Neuronal stem cell (in vitro differentiated cells): ENCODE measurements at regions not wholly inside any gene's neighbourhood (a gene's known extent, or its start where the extent isn't known, plus 50 kb on each side); places are given as distances from the start of the nearest gene placed in this dataset.

Experiments
- DNase-seq: peaks from one replicate; pipeline ENCODE4 v3.0.0-alpha.2; 2013; ENCODE audit warnings: low spot score
- H2AFZ ChIP-seq: one replicate; pipeline ENCODE4 v1.6.1; 2013; ENCODE audit warnings: mild to moderate bottlenecking, low read length, inconsistent platforms
- H2AK5ac ChIP-seq: 2 replicates; pipeline ENCODE4 v1.6.1; 2013; ENCODE audit warnings: low read depth, mild to moderate bottlenecking, inconsistent platforms, low read length, moderate library complexity, mixed read lengths
- H2BK120ac ChIP-seq: 2 replicates; pipeline ENCODE4 v1.6.1; 2013; ENCODE audit warnings: low read depth, mild to moderate bottlenecking, inconsistent platforms, low read length, moderate library complexity, mixed read lengths
- H2BK12ac ChIP-seq: one replicate; pipeline ENCODE4 v1.6.1; 2013; ENCODE audit warnings: low read length, inconsistent platforms
- H2BK15ac ChIP-seq: 2 replicates; pipeline ENCODE4 v1.6.1; 2013; ENCODE audit warnings: mild to moderate bottlenecking, low read length, inconsistent platforms, mixed read lengths
- H2BK5ac ChIP-seq: one replicate; pipeline ENCODE4 v1.6.1; 2013; ENCODE audit warnings: inconsistent platforms, mild to moderate bottlenecking, low read length, moderate library complexity
- H3K14ac ChIP-seq: one replicate; pipeline ENCODE4 v1.6.1; 2013; ENCODE audit warnings: low read length, inconsistent platforms
- H3K18ac ChIP-seq: 2 replicates; pipeline ENCODE4 v1.6.1; 2013; ENCODE audit warnings: low read length, inconsistent platforms
- H3K23ac ChIP-seq: 2 replicates; pipeline ENCODE4 v1.6.1; 2013; ENCODE audit warnings: low read depth, mild to moderate bottlenecking, mixed read lengths, low read length, inconsistent platforms; ENCODE audit not compliant: poor library complexity
- H3K27ac ChIP-seq: replicated peaks from 3 replicates; pipeline ENCODE4 v1.5.1; 2013; ENCODE audit warnings: low read length, inconsistent platforms
- H3K27me3 ChIP-seq, 3 experiments: 2 replicates each; pipeline ENCODE4 v1.6.1; 2013; ENCODE audit warnings: low read length in 3 of 3, mild to moderate bottlenecking in 2 of 3, inconsistent platforms in 1 of 3, low read depth in 1 of 3, mixed read lengths in 1 of 3, moderate library complexity in 1 of 3; ENCODE audit not compliant: control insufficient read depth in 3 of 3, insufficient read depth in 3 of 3
- H3K36me3 ChIP-seq, 2 donors: replicated peaks in 1 of 2; 2 replicates each; pipeline ENCODE4 v1.6.1; 2013; ENCODE audit warnings: low read length in 2 of 2; ENCODE audit not compliant: control insufficient read depth in 2 of 2, insufficient read depth in 2 of 2
- H3K4ac ChIP-seq: 2 replicates; pipeline ENCODE4 v1.6.1; 2013; ENCODE audit warnings: inconsistent platforms, mild to moderate bottlenecking, low read length, moderate library complexity
- H3K4me1 ChIP-seq, 2 donors: 1 replicate in 1 of 2; 2 replicates in 1 of 2; pipeline ENCODE4 v1.6.1; 2013; ENCODE audit warnings: low read length in 2 of 2, low read depth in 1 of 2; ENCODE audit not compliant: control insufficient read depth in 2 of 2, insufficient read depth in 1 of 2
- H3K4me2 ChIP-seq: one replicate; pipeline ENCODE4 v1.6.1; 2013; ENCODE audit warnings: mild to moderate bottlenecking, low read length, inconsistent platforms; ENCODE audit not compliant: insufficient read depth, poor library complexity, severe bottlenecking
- H3K4me3 ChIP-seq, 2 donors: 2 replicates each; pipeline ENCODE4 v1.5.1; 2013; ENCODE audit warnings: low read length in 2 of 2, mild to moderate bottlenecking in 2 of 2, inconsistent platforms in 1 of 2, moderate library complexity in 1 of 2
- H3K79me1 ChIP-seq: one replicate; pipeline ENCODE4 v1.6.1; 2013; ENCODE audit warnings: low read depth, mild to moderate bottlenecking, inconsistent platforms, low read length, moderate library complexity
- H3K9ac ChIP-seq: one replicate; pipeline ENCODE4 v1.6.1; 2013; ENCODE audit warnings: mild to moderate bottlenecking, low read depth, low read length, inconsistent platforms; ENCODE audit not compliant: poor library complexity
- H3K9me3 ChIP-seq, 2 donors: replicated peaks in 1 of 2; 2 replicates each; pipeline versions ENCODE3 to v1.6.1; 2013; ENCODE audit warnings: low read length in 2 of 2, mild to moderate bottlenecking in 2 of 2, inconsistent platforms in 1 of 2, low read depth in 1 of 2, mixed read lengths in 1 of 2, moderate library complexity in 1 of 2; ENCODE audit not compliant: control insufficient read depth in 2 of 2, insufficient read depth in 1 of 2
- H4K8ac ChIP-seq: one replicate; pipeline ENCODE4 v1.6.1; 2013; ENCODE audit warnings: low read depth, mild to moderate bottlenecking, inconsistent platforms, low read length, moderate library complexity
- H4K91ac ChIP-seq: one replicate; pipeline ENCODE4 v1.6.1; 2013; ENCODE audit warnings: low read length, low read depth, mild to moderate bottlenecking, inconsistent platforms; ENCODE audit not compliant: poor library complexity
- WGBS, 2 donors: extraction: QIAGEN DNeasy Blood & Tissue Kit; methylation state at CpG; one replicate each; pipeline ENCODE4 v1.1.7; 2013; ENCODE audit warnings: missing lambda C conversion rate in 2 of 2, mixed read lengths in 1 of 2; ENCODE audit not compliant: insufficient read length in 2 of 2, insufficient replicate concordance in 1 of 2; ENCODE audit errors: extremely low coverage in 2 of 2; 5-methylcytosine and 5-hydroxymethylcytosine counted together

GRCh38 chr4:106796876-106797275 lies 239.2 kb downstream of the DKK2 start:
- no peaks in the 10 kb centered on the region for H3K36me3 ChIP-seq
- H3K18ac ChIP-seq = no peak overlapping the region
- no peaks in the 10 kb centered on the region for H3K9me3 ChIP-seq
- no peak overlapping the region for H3K4me3 ChIP-seq
- no peak overlapping the region for H2AK5ac ChIP-seq
- H3K4me1 ChIP-seq = no peaks in the 10 kb centered on the region
- H3K4ac ChIP-seq = no peak overlapping the region
- no peak overlapping the region for H4K8ac ChIP-seq
- H3K27me3 ChIP-seq = no peaks in the 10 kb centered on the region
- H2AFZ ChIP-seq = no peak overlapping the region
- H3K79me1 ChIP-seq = no peaks in the 10 kb centered on the region
- no peak for DNase-seq
- H2BK120ac ChIP-seq = no peak overlapping the region
- H3K23ac ChIP-seq = no peak overlapping the region
- no peak overlapping the region for H2BK15ac ChIP-seq
- H3K27ac ChIP-seq = no peak overlapping the region
- H4K91ac ChIP-seq = no peak overlapping the region
- H3K4me2 ChIP-seq = no peak overlapping the region
- no peak overlapping the region for H2BK12ac ChIP-seq
- H2BK5ac ChIP-seq = no peak overlapping the region
- H3K14ac ChIP-seq = no peak overlapping the region
- no peak overlapping the region for H3K9ac ChIP-seq

- Histone ChIP-seq H3K4ac (no peak overlapping the region), H4K8ac (no peak overlapping the region), H2AK5ac (no peak overlapping the region), H3K18ac (no peak overlapping the region), H3K79me1 (no peaks in the 10 kb centered on the region), H2BK12ac (no peak overlapping the region), H3K27me3 (no peaks in the 10 kb centered on the region), H3K27ac (no peak overlapping the region), H3K36me3 (no peaks in the 10 kb centered on the region), H2BK5ac (no peak overlapping the region), H4K91ac (no peak overlapping the region), H3K9ac (no peak overlapping the region), H2BK120ac (no peak overlapping the region), H3K23ac (no peak overlapping the region), H3K4me1 (no peaks in the 10 kb centered on the region), H3K4me3 (no peak overlapping the region), H3K9me3 (no peaks in the 10 kb centered on the region), H2AFZ (no peak overlapping the region), H3K14ac (no peak overlapping the region), H3K4me2 (no peak overlapping the region), H2BK15ac (no peak overlapping the region)
- WGBS, 2 donors = no CpG with 5 or more reads among the region's 1 CpG
- DNase-seq = no peak
Measured at GRCh38 chr4:106795326-106795725, 240.8 kb downstream of the DKK2 start.

- no peak for DNase-seq
Measured at GRCh38 chr4:106793933-106794332, 242.2 kb downstream of the DKK2 start.

GRCh38 chr4:106775636-106776035 lies 260.5 kb downstream of the DKK2 start:
- H2AFZ ChIP-seq = no peak overlapping the region
- H2AK5ac ChIP-seq = no peak overlapping the region
- no peak overlapping the region for H3K14ac ChIP-seq
- H3K9me3 ChIP-seq = no peaks in the 10 kb centered on the region
- H3K4me1 ChIP-seq = no peaks in the 10 kb centered on the region
- WGBS, 2 donors = no CpG with 5 or more reads among the region's 1 CpG
- no peaks in the 10 kb centered on the region for H3K79me1 ChIP-seq
- no peak overlapping the region for H3K9ac ChIP-seq
- no peak overlapping the region for H2BK120ac ChIP-seq
- no peak overlapping the region for H2BK12ac ChIP-seq
- no peak overlapping the region for H3K23ac ChIP-seq
- H2BK15ac ChIP-seq = no peak overlapping the region
- no peak overlapping the region for H3K4ac ChIP-seq
- no peak overlapping the region for H4K8ac ChIP-seq
- H3K4me2 ChIP-seq = no peak overlapping the region
- no peak overlapping the region for H2BK5ac ChIP-seq
- no peak overlapping the region for H4K91ac ChIP-seq
- DNase-seq = no peak
- no peaks in the 10 kb centered on the region for H3K36me3 ChIP-seq
- H3K27ac ChIP-seq = no peak overlapping the region
- H3K4me3 ChIP-seq = no peak overlapping the region
- H3K27me3 ChIP-seq = no peaks in the 10 kb centered on the region
- H3K18ac ChIP-seq = no peak overlapping the region

More at GRCh38 chr4:106793933-106794332, 242.2 kb downstream of the DKK2 start:
- H4K8ac ChIP-seq = no peak overlapping the region
- H3K4me1 ChIP-seq = no peaks in the 10 kb centered on the region
- no peak overlapping the region for H3K4me3 ChIP-seq
- no peak overlapping the region for H2BK120ac ChIP-seq
- H4K91ac ChIP-seq = no peak overlapping the region
- H3K9me3 ChIP-seq = no peaks in the 10 kb centered on the region
- no peak overlapping the region for H3K4me2 ChIP-seq
- no peak overlapping the region for H3K14ac ChIP-seq
- H3K27ac ChIP-seq = no peak overlapping the region
- no peak overlapping the region for H2BK15ac ChIP-seq
- no peak overlapping the region for H3K23ac ChIP-seq
- no peak overlapping the region for H3K9ac ChIP-seq
- H2BK12ac ChIP-seq = no peak overlapping the region
- H2BK5ac ChIP-seq = no peak overlapping the region
- H3K18ac ChIP-seq = no peak overlapping the region
- no peaks in the 10 kb centered on the region for H3K36me3 ChIP-seq
- no peak overlapping the region for H2AFZ ChIP-seq
- H2AK5ac ChIP-seq = no peak overlapping the region
- H3K79me1 ChIP-seq = no peaks in the 10 kb centered on the region
- no peak overlapping the region for H3K4ac ChIP-seq
- H3K27me3 ChIP-seq = no peaks in the 10 kb centered on the region
